Natural killer cell treated with Interleukin-12 subunit alpha and Interleukin-12 subunit beta and Interleukin-15 and Interleukin-18, amount 100 ng/mL, for 72 hours (primary cell): ENCODE measurements at regions not wholly inside any gene's neighbourhood (a gene's known extent, or its start where the extent isn't known, plus 50 kb on each side); places are given as distances from the start of the nearest gene placed in this dataset.

ENCODE experiments used
- ATAC-seq, 2 donors: fragments of 150-1000 bp; cut with Tn5 transposase in 1 of 2; sonication (Bioruptor Pico), chemical (Tn5 transposase) in 1 of 2; 2 replicates each; pipeline ENCODE4 v1.10.0; 2021
- DNase-seq: peaks from one replicate; pipeline ENCODE4 v3.0.0; 2022; ENCODE audit warnings: low spot score
- H3K27ac Mint-ChIP-seq, 2 donors: 1 replicate in 1 of 2; 2 replicates in 1 of 2; pipeline ENCODE4 v1.8.0; 2022; ENCODE audit warnings: mixed read lengths in 2 of 2, mild to moderate bottlenecking in 1 of 2, moderate library complexity in 1 of 2
- H3K27me3 Mint-ChIP-seq, 2 donors: 1 replicate in 1 of 2; 2 replicates in 1 of 2; pipeline ENCODE4 v1.8.0; 2022; ENCODE audit warnings: mixed read lengths in 2 of 2
- H3K36me3 Mint-ChIP-seq: one replicate; pipeline ENCODE4 v1.8.0; 2022; ENCODE audit warnings: mixed read lengths
- H3K4me1 Mint-ChIP-seq, 2 donors: 1 replicate in 1 of 2; 2 replicates in 1 of 2; pipeline ENCODE4 v1.8.0; 2022; ENCODE audit warnings: low read depth in 2 of 2, mixed read lengths in 2 of 2, mild to moderate bottlenecking in 1 of 2
- H3K4me3 Mint-ChIP-seq: one replicate; pipeline ENCODE4 v1.8.0; 2022; ENCODE audit warnings: mixed read lengths
- H3K9me3 Mint-ChIP-seq: 2 replicates; pipeline ENCODE4 v1.8.0; 2022; ENCODE audit warnings: mixed read lengths

GRCh38 chr12:126201981-126202537, 1136.8 kb downstream of the AACS start:
- no peaks in the 10 kb centered on the region for H3K27me3 Mint-ChIP-seq
- H3K4me3 Mint-ChIP-seq, result no peak overlapping the region
- peaks cover 11% of the 10 kb centered on the region for H3K9me3 Mint-ChIP-seq
- H3K4me1 Mint-ChIP-seq, result no peaks in the 10 kb centered on the region
- H3K27ac Mint-ChIP-seq, result no peak overlapping the region
- ATAC-seq, result no peak
- H3K36me3 Mint-ChIP-seq, result no peaks in the 10 kb centered on the region
- DNase-seq, result no peak

GRCh38 chr12:126204326-126204725, 1139.1 kb downstream of the AACS start:
- Mint-ChIP-seq H3K4me3 (no peak overlapping the region), H3K9me3 (peaks cover 7% of the 10 kb centered on the region), H3K4me1 (no peaks in the 10 kb centered on the region), H3K36me3 (no peaks in the 10 kb centered on the region), H3K27ac (no peak overlapping the region), H3K27me3 (no peaks in the 10 kb centered on the region)
- no peak for DNase-seq
- ATAC-seq, result no peak

DNA sequence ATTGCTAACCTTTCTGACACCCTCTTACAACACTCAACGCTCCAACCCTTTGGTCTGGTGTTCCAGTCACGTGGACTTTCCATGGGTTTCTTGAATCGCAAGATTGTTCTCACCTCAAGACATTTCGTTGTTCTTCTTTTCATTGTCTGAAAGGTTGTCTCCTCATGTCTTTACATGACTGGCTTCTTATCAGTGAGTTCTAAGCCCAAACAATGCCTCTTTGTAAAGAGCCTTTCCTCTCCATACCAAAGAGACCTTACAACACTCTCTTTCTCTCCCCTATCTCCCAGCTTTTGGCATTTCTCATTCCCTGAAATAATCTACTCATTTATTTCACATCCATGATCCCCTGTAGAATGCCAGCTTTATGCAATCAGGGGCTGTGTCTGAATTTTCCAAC, 1144.8 kb downstream of the AACS start:
- Mint-ChIP-seq H3K4me3 (no peak overlapping the region), H3K36me3 (no peaks in the 10 kb centered on the region)
- no peak for ATAC-seq

GRCh38 chr12:126210448-126210847, 1145.2 kb downstream of the AACS start:
- no peak for DNase-seq
- Mint-ChIP-seq H3K27me3 (no peaks in the 10 kb centered on the region), H3K4me3 (no peak overlapping the region), H3K9me3 (peaks cover 7% of the 10 kb centered on the region), H3K27ac (no peak overlapping the region), H3K36me3 (no peaks in the 10 kb centered on the region), H3K4me1 (no peaks in the 10 kb centered on the region)
- no peak for ATAC-seq

More for the DNA sequence above, 1144.8 kb downstream of the AACS start:
- Mint-ChIP-seq H3K27me3 (no peaks in the 10 kb centered on the region), H3K27ac (no peak overlapping the region), H3K4me1 (no peaks in the 10 kb centered on the region), H3K9me3 (peaks cover 7% of the 10 kb centered on the region)
- no peak for DNase-seq

GRCh38 chr12:126212824-126213223, 1147.6 kb downstream of the AACS start:
- H3K27ac Mint-ChIP-seq, result no peak overlapping the region
- H3K9me3 Mint-ChIP-seq, result no peaks in the 10 kb centered on the region
- no peaks in the 10 kb centered on the region for H3K4me1 Mint-ChIP-seq
- H3K4me3 Mint-ChIP-seq, result no peak overlapping the region
- ATAC-seq, result no peak
- no peaks in the 10 kb centered on the region for H3K27me3 Mint-ChIP-seq
- no peak for DNase-seq
- H3K36me3 Mint-ChIP-seq, result no peaks in the 10 kb centered on the region

GRCh38 chr12:126218697-126219096, 1153.5 kb downstream of the AACS start:
- no peaks in the 10 kb centered on the region for H3K36me3 Mint-ChIP-seq

GRCh38 chr12:126219139-126219538, 1153.9 kb downstream of the AACS start:
- no peaks in the 10 kb centered on the region for H3K9me3 Mint-ChIP-seq
- no peak overlapping the region for H3K4me3 Mint-ChIP-seq
- no peaks in the 10 kb centered on the region for H3K36me3 Mint-ChIP-seq
- H3K27ac Mint-ChIP-seq, result no peak overlapping the region
- no peaks in the 10 kb centered on the region for H3K4me1 Mint-ChIP-seq
- ATAC-seq (no peak), DNase-seq (no peak)
- H3K27me3 Mint-ChIP-seq, result no peaks in the 10 kb centered on the region

More at GRCh38 chr12:126218697-126219096, 1153.5 kb downstream of the AACS start:
- H3K27me3 Mint-ChIP-seq, result no peaks in the 10 kb centered on the region
- H3K4me3 Mint-ChIP-seq, result no peak overlapping the region
- H3K27ac Mint-ChIP-seq, result no peak overlapping the region
- DNase-seq, result no peak
- no peaks in the 10 kb centered on the region for H3K9me3 Mint-ChIP-seq
- ATAC-seq, result no peak
- H3K4me1 Mint-ChIP-seq, result no peaks in the 10 kb centered on the region

DNA sequence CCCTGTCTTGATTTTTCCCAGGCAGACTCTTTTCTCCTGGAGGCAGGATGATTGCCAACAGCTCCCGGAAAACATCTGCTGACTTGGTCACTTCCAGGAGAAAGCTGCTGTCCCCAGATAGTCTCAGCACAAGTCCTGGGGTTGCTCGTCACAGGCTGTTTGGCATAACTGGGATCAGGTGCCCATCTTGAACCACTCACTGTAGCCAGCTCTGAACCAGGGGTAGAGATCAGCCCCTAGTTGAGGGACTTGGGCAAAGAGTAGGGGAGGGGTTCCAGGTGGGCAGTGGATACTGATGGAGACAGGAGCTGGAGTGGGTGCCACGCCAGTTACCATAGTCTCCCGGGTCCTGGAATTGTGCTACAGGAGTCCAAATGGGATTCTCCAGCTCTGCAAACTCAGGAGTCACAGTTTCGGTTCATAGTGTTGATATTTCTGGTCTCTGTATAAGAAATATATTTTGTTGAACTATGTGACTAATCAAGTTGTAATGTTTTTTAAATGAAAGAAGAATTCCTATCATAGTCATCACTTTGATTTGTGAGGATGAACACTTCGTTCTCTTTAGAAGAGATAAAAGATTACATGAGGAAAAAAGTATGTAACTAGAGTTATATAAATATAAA, 1154.5 kb downstream of the AACS start:
- Mint-ChIP-seq H3K4me3 (no peak overlapping the region), H3K36me3 (no peaks in the 10 kb centered on the region), H3K27ac (no peak overlapping the region), H3K4me1 (no peaks in the 10 kb centered on the region), H3K27me3 (no peaks in the 10 kb centered on the region), H3K9me3 (no peaks in the 10 kb centered on the region)
- ATAC-seq, result no peak
- DNase-seq, result no peak

- no peak overlapping the region for H3K4me3 Mint-ChIP-seq
- H3K9me3 Mint-ChIP-seq, result peaks cover 4% of the 10 kb centered on the region
- no peak overlapping the region for H3K27ac Mint-ChIP-seq
- no peak for ATAC-seq
- H3K36me3 Mint-ChIP-seq, result no peaks in the 10 kb centered on the region
- no peaks in the 10 kb centered on the region for H3K4me1 Mint-ChIP-seq
- no peak for DNase-seq
- H3K27me3 Mint-ChIP-seq, result no peaks in the 10 kb centered on the region
Measured at GRCh38 chr12:126224032-126224431, 1158.8 kb downstream of the AACS start.

- DNase-seq (no peak), ATAC-seq (no peak)
- H3K9me3 Mint-ChIP-seq, result peaks cover 4% of the 10 kb centered on the region
- H3K4me1 Mint-ChIP-seq, result no peaks in the 10 kb centered on the region
- H3K27me3 Mint-ChIP-seq, result no peaks in the 10 kb centered on the region
- H3K36me3 Mint-ChIP-seq, result no peaks in the 10 kb centered on the region
- no peak overlapping the region for H3K4me3 Mint-ChIP-seq
- H3K27ac Mint-ChIP-seq, result no peak overlapping the region
Measured at GRCh38 chr12:126228936-126229335, 1163.7 kb downstream of the AACS start.

DNA sequence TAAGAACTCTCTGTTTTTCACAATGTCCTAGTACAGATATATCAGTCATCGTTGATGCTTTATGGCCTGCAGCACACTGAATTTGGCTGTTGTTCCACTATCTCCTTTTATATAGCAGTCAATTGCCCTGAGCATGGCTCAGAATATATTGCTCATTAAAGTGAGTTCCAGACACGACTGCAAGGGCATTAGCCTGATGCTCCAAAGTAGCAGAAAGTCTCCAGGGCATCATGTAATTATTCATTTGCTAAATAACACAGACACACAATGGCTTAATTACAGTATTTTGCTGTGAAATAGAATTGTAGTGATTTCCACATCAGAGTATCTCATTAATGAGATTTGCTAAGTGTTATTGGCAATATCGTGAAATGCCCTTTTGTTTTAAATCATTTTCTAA, 1167.5 kb downstream of the AACS start:
- Mint-ChIP-seq H3K27me3 (no peaks in the 10 kb centered on the region), H3K4me3 (no peak overlapping the region), H3K27ac (no peak overlapping the region), H3K9me3 (peaks cover 4% of the 10 kb centered on the region), H3K36me3 (no peaks in the 10 kb centered on the region), H3K4me1 (no peaks in the 10 kb centered on the region)
- ATAC-seq (no peak), DNase-seq (no peak)

DNA sequence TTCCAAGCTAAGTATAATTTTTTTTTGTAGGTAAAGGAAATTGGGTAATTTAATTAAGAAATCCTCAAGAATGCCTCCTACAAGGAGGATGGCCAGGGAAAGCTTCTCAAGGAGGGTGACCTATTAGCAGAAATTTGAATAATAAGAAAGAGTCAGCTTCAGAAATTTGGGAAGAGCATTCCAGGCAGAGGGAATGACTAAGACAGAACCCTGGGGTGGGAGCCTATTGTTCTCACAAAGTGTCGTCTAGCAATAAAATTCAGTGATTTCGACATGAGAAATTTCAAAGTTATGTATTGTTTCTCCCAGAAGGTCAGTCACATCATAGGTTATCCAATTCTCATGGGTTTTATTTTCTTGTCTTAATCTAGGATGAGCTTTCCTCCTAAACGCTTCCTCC, 1168.4 kb downstream of the AACS start:
- no peaks in the 10 kb centered on the region for H3K36me3 Mint-ChIP-seq
- ATAC-seq, result no peak
- H3K27me3 Mint-ChIP-seq, result no peaks in the 10 kb centered on the region
- H3K9me3 Mint-ChIP-seq, result peaks cover 4% of the 10 kb centered on the region
- no peak for DNase-seq
- H3K4me3 Mint-ChIP-seq, result no peak overlapping the region
- no peak overlapping the region for H3K27ac Mint-ChIP-seq
- no peaks in the 10 kb centered on the region for H3K4me1 Mint-ChIP-seq

DNA sequence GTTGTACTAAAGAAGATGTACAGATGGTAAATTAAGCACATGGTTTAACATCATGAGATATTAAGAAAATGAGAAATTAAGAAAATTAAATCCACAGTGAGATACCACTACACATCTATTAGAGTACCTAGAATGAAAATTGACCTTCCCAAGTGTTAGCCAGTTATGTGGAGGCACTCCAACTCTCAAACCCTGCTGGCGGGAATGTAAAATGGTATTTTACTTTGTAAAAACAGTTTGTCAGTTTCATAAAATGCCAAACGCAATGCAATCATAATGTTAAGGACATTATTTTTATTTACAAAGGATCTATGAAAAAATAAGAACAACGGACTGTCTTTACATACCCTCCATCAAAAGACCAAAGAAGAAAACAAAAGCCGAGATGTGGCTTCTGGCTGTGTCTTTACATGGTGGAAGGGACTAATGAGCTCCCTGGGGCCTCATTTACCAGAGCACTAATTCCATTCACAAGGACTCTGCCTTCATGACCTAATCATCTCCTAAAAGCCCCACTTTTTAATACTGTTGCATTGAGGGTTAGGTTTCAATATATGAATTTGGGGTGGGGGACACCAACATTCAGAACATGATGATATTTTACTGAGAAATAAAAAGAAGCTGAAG, 1178.7 kb downstream of the AACS start:
- Mint-ChIP-seq H3K27me3 (no peaks in the 10 kb centered on the region), H3K27ac (no peak overlapping the region), H3K9me3 (peaks cover 9% of the 10 kb centered on the region), H3K4me1 (no peaks in the 10 kb centered on the region), H3K4me3 (no peak overlapping the region), H3K36me3 (no peaks in the 10 kb centered on the region)
- DNase-seq (no peak), ATAC-seq (no peak)

GRCh38 chr12:126247936-126248335, 1182.7 kb downstream of the AACS start:
- H3K4me3 Mint-ChIP-seq, result no peak overlapping the region
- H3K36me3 Mint-ChIP-seq, result no peaks in the 10 kb centered on the region
- no peaks in the 10 kb centered on the region for H3K4me1 Mint-ChIP-seq
- H3K27ac Mint-ChIP-seq, result no peak overlapping the region
- ATAC-seq, result no peak
- no peak for DNase-seq
- H3K27me3 Mint-ChIP-seq, result no peaks in the 10 kb centered on the region
- peaks cover 12% of the 10 kb centered on the region for H3K9me3 Mint-ChIP-seq
